Renal cortex interstitium (tissue), 11 donors: ENCODE measurements at regions not wholly inside any gene's neighbourhood (a gene's known extent, or its start where the extent isn't known, plus 50 kb on each side); places are given as distances from the start of the nearest gene placed in this dataset.

Source experiments
- DNase-seq, 11 donors: peaks; one replicate each; pipeline ENCODE4 v3.0.0-alpha.2; 2013; ENCODE audit warnings: low read depth in 9 of 11, low spot score in 4 of 11; ENCODE audit errors: extremely low read depth in 1 of 11

DNA sequence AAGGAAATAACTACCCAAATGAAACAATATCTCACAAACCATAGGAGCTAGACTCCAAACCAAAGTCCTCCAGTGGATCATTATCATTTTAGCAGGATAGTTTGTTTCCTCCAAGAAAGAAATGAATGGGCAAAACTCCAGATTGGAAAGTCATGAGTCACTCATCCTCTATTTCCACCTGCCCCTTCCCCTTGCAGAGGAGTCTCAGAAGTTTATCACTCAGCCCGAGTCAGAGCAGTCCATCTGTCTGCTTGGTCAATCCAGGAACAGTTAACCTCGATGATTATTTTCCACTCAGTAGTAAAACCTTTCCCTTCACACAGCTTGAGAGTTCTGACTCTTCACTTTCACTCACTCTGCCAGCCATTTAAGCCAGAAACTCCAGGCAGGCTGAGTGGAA is 462.2 kb downstream of the BCL11A start:
- no peak for DNase-seq

DNA sequence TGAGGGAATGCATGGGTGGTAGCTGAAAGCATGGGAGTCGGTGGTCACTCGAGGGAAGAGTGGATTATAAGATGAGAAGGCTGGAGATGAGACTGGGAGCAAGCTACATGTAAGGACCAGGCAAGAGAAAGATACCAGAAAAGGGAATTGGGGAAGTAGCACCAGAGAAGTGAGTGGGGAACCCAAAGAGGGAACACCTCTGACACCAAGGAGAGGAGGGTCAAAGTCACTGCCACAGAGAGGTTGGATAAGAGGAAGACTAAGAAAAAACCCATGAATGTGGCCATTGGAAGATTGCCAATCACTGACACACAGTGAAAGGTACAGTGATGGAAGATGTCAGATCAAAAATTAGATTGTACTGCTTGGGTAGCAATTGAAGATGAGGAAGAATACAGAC is 473.9 kb downstream of the BCL11A start:
- DNase-seq = no peak

DNA sequence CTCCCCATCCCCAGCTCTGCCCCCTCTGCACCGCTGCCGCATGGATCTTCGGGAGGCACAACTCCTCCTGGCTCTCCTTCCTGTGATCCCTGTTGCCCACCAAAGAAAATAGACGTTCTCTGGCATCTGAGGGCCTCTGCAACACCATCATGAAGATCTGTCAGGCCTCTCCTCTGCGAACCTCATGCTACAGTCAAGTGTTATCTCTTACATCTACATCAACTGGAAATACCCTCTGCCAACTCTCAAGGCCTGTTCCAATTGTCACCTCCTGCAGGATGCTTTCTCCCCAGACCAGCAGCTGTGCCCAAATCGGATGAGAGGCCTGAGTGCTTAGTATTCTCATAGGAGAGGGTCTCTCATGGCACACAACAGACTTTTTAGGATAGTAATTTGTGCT is 478.4 kb downstream of the BCL11A start:
- DNase-seq = no peak

DNA sequence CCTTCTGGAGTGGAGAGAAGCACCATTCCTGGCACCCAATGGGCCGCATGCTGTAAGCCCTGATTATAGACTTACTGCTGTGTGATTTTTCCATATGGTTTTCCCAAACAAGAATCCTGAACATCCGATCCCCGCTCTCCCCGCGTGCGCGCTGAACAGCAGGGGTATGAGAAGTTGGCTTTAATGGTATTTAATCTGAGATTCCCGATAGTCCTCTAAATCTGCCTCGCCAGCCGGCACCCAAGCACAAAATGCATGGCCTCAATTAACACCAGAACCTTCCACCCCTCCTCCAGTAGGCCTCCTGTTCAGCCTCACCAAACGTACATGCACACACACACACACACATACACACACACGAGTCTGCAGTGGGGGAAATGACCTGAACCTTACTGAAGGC is 480.3 kb downstream of the BCL11A start:
- DNase-seq = no peak

DNA sequence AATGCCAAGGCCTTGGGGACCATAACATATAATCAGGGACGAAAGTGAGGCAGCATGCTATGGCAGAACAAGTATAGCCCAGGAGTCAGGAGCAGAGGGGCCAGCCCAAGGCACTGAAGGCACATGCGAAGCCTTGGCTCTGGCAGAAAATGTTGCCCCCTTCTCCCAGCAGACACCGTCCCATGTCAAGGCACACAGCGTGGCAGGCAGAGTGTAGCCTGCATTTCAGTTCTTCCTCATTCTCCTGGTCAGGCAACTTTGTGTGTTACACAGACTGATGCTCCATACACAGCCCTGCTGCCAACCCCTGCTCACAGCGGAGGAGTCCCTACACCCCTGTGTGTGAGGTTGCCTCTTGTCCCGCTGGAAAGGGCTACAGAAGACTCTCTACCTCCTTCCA is 480.8 kb downstream of the BCL11A start:
- DNase-seq = no peak

DNA sequence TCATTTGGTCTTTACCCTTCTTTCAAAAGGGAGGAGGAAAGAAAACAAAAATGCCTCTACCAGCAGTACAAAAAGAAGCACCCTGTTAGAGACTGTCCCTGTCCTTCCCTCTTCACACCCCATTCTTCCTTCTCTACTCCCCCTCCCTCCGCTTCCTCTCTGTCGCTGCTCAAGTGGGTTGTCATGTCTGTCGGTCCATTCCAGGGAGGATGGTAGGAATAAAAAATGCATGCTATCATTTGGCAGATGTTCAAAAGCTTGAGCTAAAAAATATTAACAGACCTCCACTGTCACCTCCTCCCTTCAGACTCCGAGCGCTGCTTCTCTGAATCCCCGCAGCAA is 482.0 kb downstream of the BCL11A start:
- no peak for DNase-seq

DNA sequence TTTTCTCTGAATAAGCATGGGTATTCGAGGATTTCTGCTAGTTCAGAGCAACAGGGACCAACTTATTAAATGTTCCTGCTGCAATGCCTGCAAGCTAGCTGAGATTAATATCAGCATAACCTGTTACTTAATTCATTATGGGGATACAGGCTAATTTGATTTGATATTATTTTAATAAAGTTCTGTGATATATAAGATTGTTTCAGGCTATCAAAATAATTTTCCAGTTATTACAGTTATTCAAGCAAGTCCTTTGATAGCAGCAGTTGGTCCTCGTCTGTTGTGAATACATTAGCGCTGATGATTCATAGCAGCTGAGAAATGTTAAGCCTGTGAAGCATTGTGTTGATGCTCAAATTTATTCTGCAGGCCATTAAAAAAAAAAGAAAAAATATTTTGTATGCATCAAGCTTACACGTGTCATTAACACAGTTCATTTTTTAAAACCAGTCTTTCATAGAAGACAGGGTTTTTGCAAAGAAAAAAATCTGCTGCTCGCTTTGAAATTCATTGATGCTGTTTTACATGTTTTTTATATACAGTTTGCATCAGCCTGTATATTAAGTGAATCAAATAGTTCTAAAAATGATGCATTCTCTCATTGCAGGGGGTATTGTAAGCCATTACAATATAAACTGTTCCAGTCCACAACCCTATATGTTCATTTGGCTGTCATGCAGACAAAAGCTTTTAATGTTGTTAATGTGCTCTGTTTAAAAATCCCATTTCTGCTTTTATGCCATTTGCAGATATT is 482.5 kb downstream of the BCL11A start:
- peak in 6 of 11 donors; percentile 11 to 28 (median 18) for DNase-seq

DNA sequence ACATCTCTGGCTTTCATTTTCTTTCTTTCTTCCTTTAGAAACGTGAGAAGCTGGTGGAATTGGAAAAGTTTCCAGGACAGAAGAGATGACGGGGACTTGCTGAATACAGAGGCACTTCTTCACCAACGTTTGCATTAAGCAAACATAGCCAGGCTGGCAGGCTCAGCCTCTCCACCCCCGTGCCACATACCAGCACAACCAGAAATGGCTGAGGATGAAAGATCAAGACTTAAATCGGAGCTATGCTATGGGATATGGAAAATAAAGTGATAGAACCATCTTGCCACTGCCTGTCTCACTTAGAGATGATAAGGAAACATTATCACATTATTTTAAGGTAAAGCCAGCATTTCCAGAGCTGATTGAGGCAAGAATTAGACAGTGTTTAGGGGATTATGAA is 483.3 kb downstream of the BCL11A start:
- DNase-seq = no peak

DNA sequence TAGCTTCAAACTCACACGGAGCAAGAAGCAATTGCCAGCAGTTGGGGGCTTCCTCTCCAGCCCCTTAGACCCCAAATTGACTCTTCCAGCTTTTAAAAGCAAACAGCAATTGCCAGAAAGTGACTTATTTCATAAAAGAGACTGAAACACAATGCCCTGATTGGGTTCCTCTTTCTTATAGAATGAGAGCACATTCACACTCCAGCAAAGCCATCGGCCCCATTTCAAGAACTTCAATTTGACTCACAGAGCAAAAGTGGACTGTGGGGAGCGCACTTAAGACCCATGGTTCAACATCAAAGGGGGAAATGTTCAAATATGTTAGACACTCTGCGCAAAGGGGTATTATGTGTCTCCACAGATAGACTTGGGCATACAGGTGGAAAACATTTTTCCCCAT is 484.7 kb downstream of the BCL11A start:
- DNase-seq = no peak

DNA sequence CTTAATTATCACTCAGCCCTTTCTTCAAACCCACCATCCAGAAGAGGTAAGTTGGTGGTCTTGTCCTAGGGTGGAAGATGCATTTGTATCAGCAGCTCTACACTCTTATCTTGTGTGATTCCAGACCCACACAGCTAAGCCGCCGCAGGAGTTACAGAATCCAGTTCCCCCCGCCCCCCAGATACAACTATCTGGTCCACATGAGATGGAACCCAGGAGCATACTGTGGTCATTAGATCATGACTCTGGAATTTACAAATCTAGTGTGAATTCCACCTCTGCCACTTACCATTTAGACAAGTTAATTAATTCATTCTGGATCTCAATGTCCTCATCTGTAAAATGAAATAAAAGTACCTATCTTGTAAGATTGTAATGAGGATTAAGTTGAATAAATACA is 486.4 kb downstream of the BCL11A start:
- no peak for DNase-seq

DNA sequence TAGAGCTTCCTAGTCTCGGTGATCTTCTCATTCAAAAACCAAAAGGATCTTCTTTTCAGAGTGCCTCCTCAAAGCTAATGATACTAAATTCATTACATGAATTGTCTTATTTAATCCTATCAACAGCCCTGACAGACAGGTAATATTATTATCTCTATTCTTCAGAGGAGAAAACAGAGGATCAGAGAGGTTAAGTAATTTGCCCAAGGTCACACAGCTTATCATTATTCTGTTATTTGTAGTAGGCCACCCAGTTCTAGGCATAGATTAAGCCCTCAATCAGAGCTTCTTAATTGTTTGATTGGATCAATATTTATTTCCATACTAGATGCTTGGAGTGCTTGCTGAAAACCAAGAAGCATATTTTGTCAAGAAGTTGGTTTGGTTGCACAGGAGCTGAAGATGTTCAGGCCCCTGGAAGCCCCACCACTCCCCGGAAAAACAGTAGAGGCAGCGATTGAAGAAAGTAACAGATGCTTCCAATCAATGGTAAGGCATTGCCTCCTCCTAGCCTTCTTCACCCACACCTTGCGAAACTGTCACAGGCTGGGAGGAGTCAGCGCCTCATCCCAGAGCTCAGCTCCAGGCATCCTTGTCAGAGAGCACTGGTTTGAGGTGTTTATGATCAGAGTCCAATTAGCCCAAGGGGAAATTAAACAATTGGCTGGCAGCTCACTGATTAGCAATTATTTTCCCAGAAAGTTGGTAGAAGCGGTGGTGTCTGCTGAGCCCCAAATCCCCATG is 487.2 kb downstream of the BCL11A start:
- DNase-seq = no peak

DNA sequence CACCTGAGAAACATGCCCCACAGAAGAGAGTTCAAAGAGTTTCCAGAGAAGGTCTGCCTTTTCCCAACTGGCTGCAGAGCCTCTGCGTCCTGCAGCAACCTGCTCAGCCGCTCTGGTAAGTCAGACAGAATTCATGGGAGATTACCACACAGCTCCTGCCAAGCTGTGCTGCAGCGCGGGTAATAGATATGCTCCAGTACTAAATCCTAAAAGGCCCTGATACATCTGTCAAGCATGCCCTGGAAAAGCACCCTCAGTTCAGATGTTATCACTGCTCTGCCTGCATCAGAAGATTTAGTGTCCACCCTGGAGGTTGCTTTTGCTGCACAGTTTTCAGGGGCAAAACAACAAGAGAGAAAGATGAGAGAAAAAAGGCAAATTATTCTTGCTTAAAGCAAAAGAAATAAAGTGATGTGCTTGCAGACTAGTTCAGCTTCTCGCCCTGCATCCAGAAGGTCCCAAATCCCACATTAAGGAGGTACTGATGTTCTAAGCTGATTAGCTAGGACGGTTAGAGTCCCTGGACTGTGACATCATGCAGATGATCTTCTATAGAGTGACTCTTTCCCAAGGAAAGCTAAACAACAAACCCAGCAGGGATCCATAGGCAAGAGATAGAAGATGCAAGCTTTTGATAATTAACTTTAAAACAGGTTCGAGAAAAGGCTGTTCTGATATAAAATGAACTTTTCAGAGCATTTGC is 488.6 kb downstream of the BCL11A start:
- no peak for DNase-seq

DNA sequence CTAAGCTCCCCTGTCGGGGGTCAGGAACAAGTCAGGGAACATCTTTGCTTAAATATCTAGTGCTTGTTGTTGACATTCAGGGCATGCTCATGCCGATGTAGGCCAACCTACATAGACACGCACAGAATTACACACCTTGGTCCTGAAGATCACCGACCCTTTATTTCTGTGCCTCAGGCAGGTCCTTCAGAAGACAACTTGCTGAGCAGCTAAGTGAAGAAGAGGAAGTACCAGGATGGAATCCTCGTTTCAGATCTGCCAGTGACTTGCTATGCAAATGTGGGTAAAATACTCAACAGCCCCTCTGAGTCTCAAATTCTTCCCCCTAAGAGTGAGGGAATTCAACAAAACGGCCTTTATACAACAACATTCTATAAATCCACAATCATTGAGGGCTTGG is 494.7 kb downstream of the BCL11A start:
- DNase-seq = no peak

DNA sequence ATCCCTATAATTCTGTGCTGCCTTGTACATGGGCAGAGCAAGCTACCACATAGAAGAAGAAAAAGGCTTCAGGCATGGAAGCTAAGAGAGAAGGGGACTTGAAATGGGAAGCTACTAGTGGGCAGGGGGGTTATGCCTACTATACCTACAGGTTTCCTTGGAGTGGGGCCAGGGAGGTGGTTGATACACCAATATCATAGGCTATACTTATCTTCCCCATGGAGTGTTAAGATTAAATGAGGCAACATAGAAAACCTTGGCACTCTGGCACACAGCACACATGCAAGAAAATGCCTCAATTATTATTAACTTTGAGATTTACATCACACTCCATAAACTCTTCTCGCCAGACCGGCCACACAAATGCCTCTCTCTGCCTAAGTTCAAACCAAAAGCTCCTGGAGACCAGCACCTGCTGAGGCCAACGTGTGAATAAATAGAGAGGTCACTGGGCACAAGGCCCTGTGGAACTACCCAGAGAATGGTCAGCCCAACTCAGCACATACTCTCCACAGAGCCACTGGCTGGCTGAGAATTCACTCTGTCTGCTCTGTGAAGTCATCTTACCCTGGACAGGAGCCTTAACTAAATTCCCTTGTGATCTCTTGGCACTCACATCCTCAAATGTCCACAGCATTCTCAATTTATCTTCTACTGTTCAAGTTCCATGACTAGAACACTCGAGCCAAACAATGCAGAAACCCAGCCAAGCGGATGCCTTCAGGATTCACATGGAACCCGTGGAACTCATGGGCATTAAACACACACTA is 498.7 kb downstream of the BCL11A start:
- DNase-seq = no peak

DNA sequence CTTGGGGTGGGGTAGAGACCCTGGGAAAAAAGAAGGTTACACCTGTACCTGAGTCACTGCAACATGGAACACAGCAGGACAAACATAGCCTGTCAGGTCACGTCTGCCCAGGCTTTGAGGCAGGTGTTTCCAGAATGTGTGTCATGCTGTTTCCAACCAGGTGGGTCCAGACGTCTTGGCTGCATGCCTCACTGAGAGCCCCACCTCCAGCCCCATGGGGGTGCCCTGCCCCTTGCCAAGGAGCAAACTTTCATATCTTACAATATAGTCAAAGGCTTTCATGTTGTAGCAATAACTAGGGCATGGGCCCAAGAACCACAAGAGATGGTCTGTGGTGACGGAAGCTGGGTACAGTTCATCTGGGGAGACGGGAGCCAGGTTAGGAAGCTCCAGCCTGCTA is 499.7 kb downstream of the BCL11A start:
- DNase-seq = no peak

DNA sequence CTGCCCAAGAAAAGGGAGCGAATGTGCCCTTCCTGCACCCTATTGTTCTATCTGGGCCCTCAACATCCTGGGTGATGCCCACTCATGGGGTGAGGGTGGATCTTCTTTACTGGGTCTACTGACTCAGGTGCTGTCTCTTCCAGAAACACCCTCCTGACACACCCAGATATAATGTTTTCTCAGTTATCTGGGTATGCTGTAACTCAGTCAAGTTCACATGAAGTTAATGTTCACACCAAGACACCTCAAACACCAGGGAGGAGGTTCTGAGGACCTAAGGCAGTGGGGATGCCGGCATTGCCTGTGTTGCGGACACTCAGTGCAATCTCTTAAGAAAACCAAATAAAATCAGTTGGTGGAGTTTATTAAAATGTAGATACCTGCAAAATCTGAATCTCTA is 500.9 kb downstream of the BCL11A start:
- DNase-seq = no peak

DNA sequence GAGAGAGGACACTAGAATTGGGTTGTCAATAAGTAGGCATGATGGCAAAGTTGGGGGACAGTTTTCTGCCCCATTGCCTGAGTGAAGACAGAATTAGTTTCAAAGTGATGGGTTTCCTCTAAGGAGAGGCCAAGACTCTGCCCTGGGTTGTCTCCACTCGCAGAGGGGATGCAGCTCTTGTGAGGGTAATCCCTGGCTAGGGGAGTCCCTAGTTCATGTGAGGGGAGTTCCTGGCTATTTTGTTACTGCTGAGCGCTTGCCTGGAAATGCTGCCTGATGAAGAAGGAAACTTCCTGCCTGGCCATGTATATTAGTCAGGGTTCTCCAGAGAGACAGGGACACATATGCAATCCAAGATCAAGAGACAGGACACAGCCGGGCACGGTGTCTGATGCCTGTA is 501.5 kb downstream of the BCL11A start:
- no peak for DNase-seq

DNA sequence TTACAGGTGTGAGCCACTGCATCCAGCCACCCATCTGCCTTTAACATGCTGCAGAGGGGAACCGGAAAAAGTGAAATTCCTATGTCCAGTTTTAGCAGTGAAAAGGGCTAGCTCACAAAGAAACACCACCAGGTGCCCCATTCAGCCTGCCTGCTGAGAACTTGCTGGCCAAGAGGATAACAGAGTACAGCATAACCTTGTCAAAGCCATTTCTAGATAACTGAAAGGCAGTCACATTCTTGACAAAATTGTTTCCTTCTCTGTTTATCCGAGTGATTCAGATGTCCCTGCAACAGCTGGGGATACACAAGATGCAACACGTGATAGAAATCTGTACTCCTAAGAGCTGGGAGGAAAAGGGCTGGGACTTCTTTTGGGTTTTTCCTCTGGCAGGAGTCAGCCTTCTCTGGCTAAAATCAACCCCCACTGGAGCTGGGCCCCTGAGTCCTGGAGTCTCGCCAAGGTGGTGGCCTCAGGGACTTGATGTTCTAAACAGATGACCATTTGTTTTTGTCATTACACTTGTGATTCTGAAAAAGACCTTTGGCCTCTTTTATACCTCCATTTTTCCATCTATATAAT is 505.4 kb downstream of the BCL11A start:
- DNase-seq = no peak

DNA sequence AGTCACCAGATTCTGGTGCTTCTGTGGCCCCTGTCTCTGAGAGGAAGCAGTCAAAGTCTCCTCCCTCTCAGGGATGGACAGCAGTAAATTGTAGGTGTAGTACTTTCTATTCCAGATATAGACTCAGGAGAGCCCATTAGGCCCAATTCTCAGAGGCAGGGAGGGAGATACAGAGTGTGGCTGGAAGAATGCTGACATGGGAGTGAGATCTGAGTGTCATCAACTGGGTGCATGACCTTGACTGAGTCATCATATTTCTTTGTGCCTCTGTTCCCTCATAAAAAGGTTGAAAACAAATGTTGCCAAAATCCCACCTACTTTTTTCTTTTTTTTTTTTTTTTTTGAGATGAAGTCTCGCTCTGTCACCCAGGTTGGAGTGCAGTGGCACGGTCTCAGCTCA is 506.1 kb downstream of the BCL11A start:
- DNase-seq = no peak
